Erythroblast (primary cell): ENCODE measurements at regions not wholly inside any gene's neighbourhood (a gene's known extent, or its start where the extent isn't known, plus 50 kb on each side); places are given as distances from the start of the nearest gene placed in this dataset.

Experiments used
- GATA1 ChIP-seq: IDR thresholded peaks from 2 replicates; pipeline ENCODE4 v1.6.1; 2011; ENCODE audit warnings: low read depth, mild to moderate bottlenecking, control low read depth, low read length, moderate library complexity
- POLR2A ChIP-seq: IDR thresholded peaks from 2 replicates; pipeline ENCODE4 v1.6.1; 2011; ENCODE audit warnings: mild to moderate bottlenecking, low read length

- TF ChIP-seq POLR2A (no peak), GATA1 (no peak)
These were observed 437.1 kb downstream of the SHQ1 start for GRCh38 chr3:72411126-72411525.
